ENCODE measurements at regions not wholly inside any gene's neighbourhood (a gene's known extent, or its start where the extent isn't known, plus 50 kb on each side); places are given as distances from the start of the nearest gene placed in this dataset.
A peak's percentile ranks its signal among the peaks of the same experiment; 100 is the strongest.

DNA sequence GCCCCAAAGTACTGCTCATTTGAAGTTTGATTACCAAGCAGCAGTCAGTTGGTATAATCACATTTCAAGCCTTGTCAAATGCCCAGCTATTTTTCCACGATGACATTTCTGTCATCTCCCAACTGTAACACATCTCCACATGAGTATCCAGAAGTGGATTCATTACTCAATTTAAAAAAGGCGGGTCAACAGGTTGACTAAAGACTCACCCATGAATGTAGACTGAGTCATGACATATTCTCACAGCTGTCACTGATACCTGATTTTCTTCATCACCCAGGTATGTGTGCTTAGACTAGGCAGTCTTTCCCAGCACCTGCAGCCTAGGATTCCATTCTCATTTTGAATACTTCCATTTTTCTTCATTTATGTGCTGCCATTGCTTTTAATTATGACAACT lies 75.1 kb upstream of the DBX2 start:
- no peak for DNase-seq
- Mint-ChIP-seq H3K27ac (no peak overlapping the region), H3K4me1 (no peaks in the 10 kb centered on the region), H3K27me3 (ENCODE audit: low read depth, poor library complexity) (no peaks in the 10 kb centered on the region), H3K9me3 (no peaks in the 10 kb centered on the region), H3K4me3 (no peak overlapping the region), H3K36me3 (ENCODE audit: low read depth) (no peaks in the 10 kb centered on the region)
- no peak for TF ChIP-seq CTCF (IDR thresholded peaks at IDR 0.05)

DNA sequence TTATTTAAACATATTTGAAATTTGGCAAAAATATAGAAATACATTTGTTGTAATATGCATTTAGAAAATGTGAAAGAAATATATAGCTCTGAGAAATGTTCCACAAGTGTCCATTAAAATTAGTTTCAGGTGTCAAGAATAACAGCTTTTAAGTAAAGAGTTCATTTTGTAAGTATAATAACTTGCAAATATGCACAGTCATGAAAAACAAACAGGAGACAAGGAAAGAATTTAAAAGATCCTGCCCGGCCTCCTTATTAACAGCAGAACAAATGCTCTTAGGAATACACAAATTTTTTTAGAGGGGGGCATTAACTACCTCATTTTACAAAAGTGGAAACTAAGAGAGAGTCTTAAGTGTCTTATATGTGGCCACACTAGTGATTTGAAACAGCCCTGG lies 77.7 kb upstream of the DBX2 start:
- Mint-ChIP-seq H3K27ac (no peak overlapping the region), H3K36me3 (ENCODE audit: low read depth) (no peaks in the 10 kb centered on the region), H3K9me3 (peaks cover 2% of the 10 kb centered on the region), H3K4me3 (no peak overlapping the region), H3K27me3 (ENCODE audit: low read depth, poor library complexity) (peaks cover 7% of the 10 kb centered on the region), H3K4me1 (no peaks in the 10 kb centered on the region)
- TF ChIP-seq CTCF (IDR thresholded peaks at IDR 0.05) = no peak
- DNase-seq = no peak

DNA sequence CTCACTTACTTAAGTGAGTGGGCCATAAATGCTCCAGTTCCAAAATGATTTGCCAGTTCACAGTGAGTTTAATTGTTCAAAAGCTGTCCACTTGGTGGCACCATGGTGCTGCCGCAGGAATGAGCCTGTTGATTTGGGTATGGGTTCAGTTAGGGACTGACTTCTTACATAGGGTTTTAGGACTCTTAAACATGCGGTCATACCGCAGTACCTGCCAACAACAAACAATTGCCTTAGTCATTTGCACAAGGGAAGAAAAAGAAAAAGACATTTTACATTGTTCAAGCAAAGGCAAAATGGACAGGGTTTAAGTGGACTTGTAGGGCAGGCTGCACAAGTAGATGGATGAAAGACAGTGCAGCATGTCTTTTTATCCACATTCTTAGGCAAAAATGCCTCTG lies 80.0 kb upstream of the DBX2 start:
- Mint-ChIP-seq H3K27me3 (ENCODE audit: low read depth, poor library complexity) (peaks cover 9% of the 10 kb centered on the region), H3K36me3 (ENCODE audit: low read depth) (no peaks in the 10 kb centered on the region), H3K4me1 (no peaks in the 10 kb centered on the region), H3K4me3 (no peak overlapping the region), H3K27ac (no peak overlapping the region), H3K9me3 (peaks cover 9% of the 10 kb centered on the region)
- TF ChIP-seq CTCF (IDR thresholded peaks at IDR 0.05) = peak; percentile 76
- peak; percentile 48 for DNase-seq

DNA sequence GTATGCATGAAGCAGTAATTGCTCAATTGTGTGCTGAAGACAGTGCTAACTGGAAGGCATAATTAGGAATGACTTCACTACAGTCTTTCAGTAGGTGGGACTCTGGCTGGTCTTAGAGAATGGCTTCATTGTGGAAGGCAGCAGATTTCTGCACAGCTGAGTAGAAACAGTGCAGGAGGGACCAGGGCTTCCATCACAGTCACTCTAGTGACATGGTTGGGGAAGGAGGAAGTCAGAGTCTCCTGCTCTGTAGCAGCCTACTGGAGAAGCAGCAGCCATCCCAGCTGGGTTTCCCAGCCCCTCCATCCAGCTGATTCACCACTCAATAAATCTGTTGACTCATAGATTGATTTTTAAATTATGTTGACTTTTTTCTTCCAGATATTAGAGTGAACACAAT lies 80.6 kb upstream of the DBX2 start:
- no peak for DNase-seq
- Mint-ChIP-seq H3K27ac (no peak overlapping the region), H3K4me1 (no peaks in the 10 kb centered on the region), H3K36me3 (ENCODE audit: low read depth) (no peaks in the 10 kb centered on the region), H3K9me3 (peaks cover 9% of the 10 kb centered on the region), H3K4me3 (no peak overlapping the region), H3K27me3 (ENCODE audit: low read depth, poor library complexity) (peaks cover 9% of the 10 kb centered on the region)
- no peak for TF ChIP-seq CTCF (IDR thresholded peaks at IDR 0.05)

- H3K27me3 Mint-ChIP-seq (ENCODE audit: low read depth, poor library complexity) = peaks cover 5% of the 10 kb centered on the region
- DNase-seq = no peak
- H3K27ac Mint-ChIP-seq = no peak overlapping the region
- TF ChIP-seq CTCF (IDR thresholded peaks at IDR 0.05) = no peak
- H3K9me3 Mint-ChIP-seq = peaks cover 11% of the 10 kb centered on the region
- no peak overlapping the region for H3K4me3 Mint-ChIP-seq
- H3K4me1 Mint-ChIP-seq = no peaks in the 10 kb centered on the region
- H3K36me3 Mint-ChIP-seq (ENCODE audit: low read depth) = no peaks in the 10 kb centered on the region
These were observed 77.3 kb upstream of the ANO6 start for GRCh38 chr12:45138609-45139008.

DNA sequence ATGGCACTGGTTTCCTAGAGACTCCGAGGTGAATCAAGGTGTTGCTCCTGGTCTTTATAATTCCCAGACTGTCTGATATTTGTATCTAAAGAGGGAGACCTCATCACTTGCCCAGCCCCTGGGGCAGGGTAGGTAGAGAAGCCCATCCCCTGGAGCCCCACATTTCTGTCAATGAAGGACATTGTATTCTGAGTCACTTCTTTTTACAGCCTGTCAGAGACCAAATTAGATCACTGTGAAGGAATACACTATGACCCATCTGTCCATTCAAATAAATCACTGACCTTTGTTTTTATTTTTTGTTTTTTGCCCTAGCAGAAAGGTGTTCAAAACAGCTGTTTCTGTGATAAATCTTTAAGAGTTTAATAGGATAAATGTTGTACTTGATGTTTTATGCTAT lies 67.9 kb upstream of the ANO6 start:
- peaks cover 25% of the 10 kb centered on the region for H3K9me3 Mint-ChIP-seq
- H3K36me3 Mint-ChIP-seq (ENCODE audit: low read depth) = no peaks in the 10 kb centered on the region
- no peak for DNase-seq
- H3K27ac Mint-ChIP-seq = no peak overlapping the region
- H3K4me1 Mint-ChIP-seq = no peaks in the 10 kb centered on the region
- H3K4me3 Mint-ChIP-seq = no peak overlapping the region
- no peak for TF ChIP-seq CTCF (IDR thresholded peaks at IDR 0.05)
- peaks cover 3% of the 10 kb centered on the region for H3K27me3 Mint-ChIP-seq (ENCODE audit: low read depth, poor library complexity)

All from nephron progenitor cell (in vitro differentiated cells).